CD4-positive, alpha-beta T cell treated with Interleukin-1 beta for 1 hour (primary cell): ENCODE measurements at regions not wholly inside any gene's neighbourhood (a gene's known extent, or its start where the extent isn't known, plus 50 kb on each side); places are given as distances from the start of the nearest gene placed in this dataset.

Experiments used
- DNase-seq, 2 donors: peaks; one replicate each; pipeline ENCODE4 v3.0.0-alpha.2; 2020 to 2022

GRCh38 chr12:102781117-102781516 lies 135.9 kb downstream of the PAH start:
- no peak for DNase-seq

DNA sequence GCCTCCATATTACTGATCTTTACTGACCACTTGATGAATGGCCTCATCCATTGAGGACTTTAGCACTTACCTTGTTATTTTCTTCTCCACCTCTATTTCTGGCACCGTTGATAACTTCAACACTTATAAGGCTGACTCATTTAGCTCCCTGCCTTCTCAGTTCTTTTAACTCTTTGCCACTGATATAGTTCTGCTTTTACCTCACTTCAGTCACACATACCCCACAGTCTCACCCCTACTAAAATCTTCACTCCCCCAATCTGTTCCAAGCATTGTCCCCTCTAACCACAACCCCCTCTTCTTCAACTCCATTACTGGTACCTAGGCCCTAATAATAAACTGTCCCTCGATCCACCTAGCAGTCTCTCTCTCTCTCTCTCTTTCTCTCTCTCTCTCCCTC lies 141.0 kb downstream of the PAH start:
- no peak for DNase-seq

- peak; percentile 4 to 15 for DNase-seq
These were observed 147.6 kb downstream of the PAH start for GRCh38 chr12:102769323-102769916.

- DNase-seq: no peak
These were observed 150.1 kb downstream of the PAH start for GRCh38 chr12:102766961-102767360.

DNA sequence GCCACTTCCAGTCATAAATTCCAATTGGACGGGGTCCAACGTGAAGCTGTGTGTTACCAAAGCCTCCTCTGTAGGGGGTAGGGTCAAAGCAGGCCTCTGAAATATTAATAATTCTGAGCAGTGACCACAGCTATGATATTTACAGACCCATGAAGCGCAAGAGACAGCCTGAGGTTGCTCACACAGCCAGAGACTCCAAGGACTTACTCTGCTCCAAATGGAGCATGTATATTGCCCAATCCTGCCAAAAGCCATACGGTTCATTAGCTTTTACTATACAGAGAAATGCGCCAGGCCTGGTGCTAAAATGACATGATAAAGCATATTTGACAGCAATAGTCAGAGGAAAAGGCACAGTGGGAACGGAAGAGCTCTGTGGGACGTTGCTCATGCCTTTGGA lies 151.3 kb downstream of the PAH start:
- no peak for DNase-seq

GRCh38 chr12:102763471-102763870 lies 153.6 kb downstream of the PAH start:
- no peak for DNase-seq

DNA sequence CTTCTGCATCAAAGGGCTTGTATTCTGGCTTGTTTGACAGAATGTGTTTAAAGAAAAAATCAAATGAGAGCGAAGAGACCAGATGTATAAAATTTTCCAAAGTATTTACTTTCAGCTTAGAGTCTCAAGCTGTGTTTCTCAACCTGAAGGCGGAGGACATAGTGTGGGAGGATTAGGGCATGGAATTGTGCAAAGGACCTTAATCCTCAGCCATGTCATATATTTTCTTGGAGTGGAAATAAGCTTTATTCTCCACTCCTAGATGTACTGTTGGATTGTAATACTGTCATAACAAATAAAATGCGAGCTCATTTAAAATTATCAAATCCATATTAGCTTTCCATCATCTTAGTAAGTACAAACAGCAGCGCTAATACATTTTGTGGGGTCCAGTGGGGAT lies 154.0 kb downstream of the PAH start:
- no peak for DNase-seq

GRCh38 chr12:102760322-102760721 lies 156.7 kb downstream of the PAH start:
- no peak for DNase-seq

DNA sequence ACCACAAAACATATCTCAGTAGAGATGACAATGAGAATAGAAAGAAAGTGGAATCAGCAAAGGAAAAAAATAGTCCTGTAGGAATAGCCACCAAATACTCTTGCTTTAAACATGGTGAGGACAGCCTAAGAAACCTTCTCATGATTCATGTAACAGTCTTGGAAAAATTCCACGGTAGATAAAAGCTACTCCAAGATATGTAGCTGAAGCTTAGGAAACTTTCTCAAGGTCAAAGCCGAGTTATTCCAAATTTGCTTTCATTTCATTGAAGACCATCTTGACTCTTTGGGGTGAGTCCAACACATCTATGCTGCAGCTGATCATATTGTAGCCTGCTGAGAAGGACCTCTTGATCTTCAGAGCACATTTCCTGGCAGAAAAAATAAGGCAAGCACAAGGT lies 157.6 kb downstream of the PAH start:
- DNase-seq: no peak

DNA sequence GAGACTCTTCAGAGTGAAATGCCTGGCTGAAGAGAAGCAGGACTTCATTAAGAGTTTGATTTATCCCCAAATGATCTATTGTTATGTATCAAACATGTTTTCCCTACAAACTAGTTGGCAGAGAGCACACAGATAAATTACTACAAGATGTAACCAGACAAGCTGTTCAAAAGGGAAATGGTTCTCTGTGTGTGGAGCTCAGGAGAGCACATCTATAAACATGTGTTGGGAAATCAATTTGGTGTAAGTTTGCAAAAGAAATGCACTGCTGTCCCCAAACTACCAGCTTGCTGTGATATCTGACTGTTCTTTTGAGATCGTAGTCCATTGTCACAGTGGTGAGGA lies 159.2 kb downstream of the PAH start:
- no peak for DNase-seq

GRCh38 chr12:102757154-102757881 lies 159.7 kb downstream of the PAH start:
- no peak for DNase-seq

DNA sequence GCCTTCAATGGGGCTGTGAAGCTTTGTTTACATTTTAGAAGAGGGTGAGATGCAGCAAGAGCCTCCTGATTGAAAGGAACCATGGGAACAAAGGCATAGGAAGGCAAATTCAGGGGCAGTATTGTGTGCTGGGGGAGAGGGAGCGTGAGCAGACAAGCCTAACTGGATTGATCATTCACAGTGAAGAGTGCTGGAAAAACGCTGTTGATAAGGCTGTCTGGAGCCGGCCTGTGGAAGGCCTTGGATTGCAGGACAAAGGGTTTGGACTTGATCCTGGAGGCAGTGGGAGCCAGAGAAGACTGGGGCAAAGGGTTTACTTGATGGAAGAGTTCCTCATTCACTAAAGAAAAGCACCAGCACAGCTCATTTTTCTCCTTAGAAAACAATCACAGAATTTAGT lies 160.5 kb downstream of the PAH start:
- DNase-seq: no peak

DNA sequence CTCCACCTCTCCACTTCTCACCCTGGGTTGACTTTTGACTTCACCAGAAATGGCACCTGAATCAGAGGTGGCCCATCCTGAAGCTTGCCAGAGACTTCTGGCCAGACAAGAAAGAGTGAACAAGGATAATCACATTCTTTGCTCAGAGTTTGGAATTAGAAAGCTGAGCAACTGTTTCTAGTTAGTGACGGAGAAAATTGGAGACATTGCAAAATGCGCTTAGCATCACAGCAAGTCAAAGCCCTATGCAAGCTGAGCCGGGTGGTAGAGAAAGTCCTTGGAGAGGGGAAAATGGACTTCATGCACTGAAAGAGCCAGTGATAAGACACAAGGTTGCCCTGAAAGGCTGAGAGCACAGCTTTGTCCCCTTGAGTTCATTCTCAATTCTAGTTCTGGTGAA lies 161.8 kb downstream of the PAH start:
- no peak for DNase-seq

GRCh38 chr12:102753802-102754201 lies 163.2 kb downstream of the PAH start:
- DNase-seq: no peak

DNA sequence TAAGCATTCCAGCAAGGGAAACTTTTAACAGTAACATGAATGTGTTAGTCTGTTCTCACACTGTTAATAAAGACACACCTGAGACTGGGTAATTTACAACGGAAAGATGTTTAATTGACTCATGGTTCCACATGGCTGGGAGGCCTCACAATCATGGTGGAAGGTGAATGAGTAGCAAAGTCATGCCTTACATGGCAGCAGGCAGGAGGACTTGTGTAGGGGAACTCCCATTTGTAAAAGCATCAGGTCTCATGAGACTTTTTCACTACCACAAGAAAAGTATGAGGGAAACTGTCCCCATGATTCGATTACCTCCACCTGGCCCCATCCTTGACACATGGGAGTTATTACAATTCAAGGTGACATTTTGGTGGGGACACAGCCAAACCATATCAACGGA lies 168.3 kb downstream of the PAH start:
- DNase-seq: no peak

DNA sequence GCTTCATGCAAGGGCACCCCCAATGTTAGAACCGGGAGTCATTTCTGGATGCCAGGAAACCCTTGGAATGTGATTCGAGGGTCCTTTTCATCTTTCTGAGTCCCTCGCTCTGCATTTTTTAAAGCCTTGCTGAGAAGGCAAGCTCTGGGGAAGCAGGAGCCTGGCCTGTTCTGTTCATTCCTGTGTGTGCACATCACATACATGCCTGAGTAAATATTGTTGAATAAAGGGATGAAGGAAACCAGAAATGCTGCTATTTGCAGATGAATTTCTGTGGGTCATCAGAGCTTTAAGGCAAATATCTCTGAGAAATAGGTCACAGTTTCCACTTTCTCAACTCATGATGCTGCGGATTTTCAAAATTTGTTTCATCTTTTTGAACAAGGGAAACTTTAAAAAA lies 170.1 kb downstream of the PAH start:
- DNase-seq: no peak

DNA sequence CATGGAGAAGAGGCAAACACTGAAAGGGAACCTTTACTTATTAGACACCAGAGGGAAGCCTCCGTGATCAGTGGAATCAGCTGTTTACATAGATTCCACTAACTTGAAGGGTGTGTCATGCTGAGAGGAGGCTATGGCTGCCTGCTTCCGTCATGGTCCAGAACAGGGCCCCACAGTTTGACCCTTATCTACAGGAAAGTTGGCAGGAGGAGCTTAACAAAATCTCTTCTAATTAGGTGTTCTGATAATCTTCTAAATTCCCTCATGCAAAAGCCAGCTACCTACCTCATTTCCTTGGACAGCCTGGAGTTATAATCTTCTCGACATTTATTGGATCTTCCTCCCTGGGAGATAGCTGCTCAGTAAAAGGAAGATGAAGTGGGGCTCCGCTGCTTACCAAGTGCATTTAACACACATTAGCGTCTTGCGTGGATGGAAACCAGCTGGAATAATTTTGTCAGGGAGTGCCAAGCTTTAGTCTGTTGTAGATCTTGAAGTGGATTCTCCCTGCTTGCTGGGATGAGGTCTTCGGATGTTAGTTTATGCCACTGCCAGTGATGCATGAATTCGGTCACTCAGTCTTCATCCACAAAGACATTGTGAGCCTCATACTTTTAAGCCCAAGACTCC lies 171.0 kb downstream of the PAH start:
- DNase-seq: no peak

DNA sequence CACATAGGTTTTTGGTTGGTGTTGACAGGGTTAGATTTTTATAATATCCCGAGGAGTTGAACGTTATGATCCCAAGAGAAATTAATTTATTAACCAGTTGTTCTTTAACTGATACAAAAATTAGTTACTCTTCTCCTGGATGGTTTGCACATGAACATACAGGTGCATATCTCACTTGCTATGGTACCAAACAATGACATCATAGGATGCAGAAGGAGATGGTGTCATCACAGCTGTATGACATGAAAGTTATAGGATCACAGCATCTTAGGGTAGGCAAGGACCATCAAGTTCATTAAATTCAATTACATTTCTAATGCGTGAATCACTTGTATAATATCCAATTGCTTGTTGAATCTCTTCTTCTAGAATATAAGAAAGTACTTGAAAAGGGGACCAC lies 175.8 kb downstream of the PAH start:
- DNase-seq: no peak

GRCh38 chr12:102740141-102740955 lies 176.7 kb downstream of the PAH start:
- DNase-seq: no peak

DNA sequence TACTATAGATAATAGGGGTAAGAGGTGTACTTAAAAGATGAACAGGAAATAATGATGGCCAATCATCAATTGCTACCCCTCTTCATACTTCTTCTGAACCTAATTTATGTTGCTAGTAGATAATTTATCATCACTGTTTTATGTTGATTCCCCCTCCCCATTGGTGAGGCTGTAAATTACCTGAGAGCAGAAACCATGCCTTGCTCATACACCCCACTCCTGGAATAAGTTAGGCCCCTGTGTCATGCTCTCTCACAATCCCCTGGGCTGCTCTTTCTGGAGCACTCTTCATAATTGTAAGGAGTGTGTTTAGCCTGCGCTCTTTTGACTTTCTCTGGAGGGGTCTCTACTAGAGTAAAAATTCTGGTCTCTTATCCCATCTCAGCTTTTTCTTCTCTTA lies 180.7 kb downstream of the PAH start:
- no peak for DNase-seq

- DNase-seq: peak in 1 of 2 donors; percentile 3
These were observed 181.9 kb downstream of the PAH start for GRCh38 chr12:102735104-102735503.

DNA sequence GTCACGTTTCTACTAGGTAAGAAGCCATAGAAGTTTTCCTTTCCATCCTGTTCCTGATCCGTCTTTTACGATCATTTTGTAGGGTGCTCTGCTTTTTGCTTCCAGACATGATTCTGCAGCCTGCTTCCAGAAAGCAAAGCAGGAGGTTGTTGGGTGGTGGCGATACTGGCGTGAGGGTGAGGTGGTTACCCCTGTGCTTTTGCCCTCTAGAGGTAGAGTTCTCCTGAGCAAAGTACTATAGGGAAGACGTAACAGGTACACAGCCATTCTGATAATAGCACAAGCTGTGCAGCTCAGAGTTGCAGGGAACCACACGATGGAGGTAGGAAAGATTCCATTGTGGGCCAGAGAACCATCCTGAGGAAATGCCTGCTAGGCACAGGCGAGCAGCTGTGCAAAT lies 186.0 kb downstream of the PAH start:
- no peak for DNase-seq

DNA sequence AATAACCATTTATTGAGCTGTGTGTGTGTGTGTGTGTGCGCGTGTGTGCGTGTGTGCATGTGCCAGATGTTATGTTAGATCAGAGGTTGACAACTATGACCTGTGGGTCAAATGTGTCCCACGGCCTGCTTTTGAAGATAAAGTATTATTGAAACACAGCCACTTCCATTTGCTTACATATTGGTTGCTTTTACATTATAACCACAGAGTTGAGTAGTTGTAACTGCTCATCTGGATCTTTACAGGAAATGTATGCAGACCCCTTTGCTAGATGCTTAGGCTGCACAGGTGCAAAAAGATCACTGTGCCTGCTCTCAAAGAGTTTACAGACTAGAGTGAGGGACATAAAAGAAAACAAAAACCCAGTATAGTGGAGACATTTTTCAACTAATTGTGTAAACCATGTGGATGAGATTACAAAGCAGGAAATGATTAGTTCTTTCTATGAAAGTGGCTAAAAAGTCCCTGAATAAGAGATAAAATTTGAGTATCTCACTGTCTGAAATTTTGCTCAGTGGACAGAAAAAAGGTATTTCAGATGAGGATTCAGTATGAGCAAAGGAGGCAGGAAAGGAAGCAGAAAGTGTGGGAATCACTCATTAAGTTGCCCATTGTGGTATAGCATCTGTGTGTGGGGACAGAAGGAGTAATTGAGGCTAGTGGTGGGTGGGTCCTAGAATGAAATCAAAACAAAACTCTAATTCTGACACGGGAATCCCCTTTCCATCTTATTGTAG lies 188.4 kb downstream of the PAH start:
- DNase-seq: no peak
